ENCODE measurements at regions not wholly inside any gene's neighbourhood (a gene's known extent, or its start where the extent isn't known, plus 50 kb on each side); places are given as distances from the start of the nearest gene placed in this dataset.
A peak's percentile ranks its signal among the peaks of the same experiment; 100 is the strongest.

GRCh38 chr18:39913672-39914366 lies 2041.2 kb upstream of the PIK3C3 start:
- DNase-seq: no peak

GRCh38 chr18:39911716-39912115 lies 2043.3 kb upstream of the PIK3C3 start:
- no peak for DNase-seq

DNA sequence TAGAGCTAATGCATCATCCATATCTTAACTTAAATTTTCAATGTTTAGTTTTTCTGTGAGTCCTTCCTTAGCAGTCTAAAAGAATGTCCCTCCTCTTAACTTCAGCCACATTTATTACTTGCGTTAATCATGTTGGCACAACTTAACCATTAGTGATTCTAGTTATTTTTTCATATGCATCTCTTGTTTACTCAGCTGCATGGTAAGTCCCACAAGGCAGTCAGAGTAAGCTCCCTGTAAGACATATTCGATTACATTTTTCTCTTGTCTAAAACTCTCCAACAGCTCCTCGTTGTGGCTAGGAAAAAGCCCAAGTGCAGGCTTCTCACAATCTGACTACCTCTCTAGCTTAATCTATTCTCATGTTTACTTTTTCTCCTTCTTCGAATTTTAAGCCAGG lies 2045.3 kb upstream of the PIK3C3 start:
- no peak for DNase-seq

- no peak for DNase-seq
Observed at GRCh38 chr18:39886136-39886535, 2068.9 kb upstream of the PIK3C3 start.

DNA sequence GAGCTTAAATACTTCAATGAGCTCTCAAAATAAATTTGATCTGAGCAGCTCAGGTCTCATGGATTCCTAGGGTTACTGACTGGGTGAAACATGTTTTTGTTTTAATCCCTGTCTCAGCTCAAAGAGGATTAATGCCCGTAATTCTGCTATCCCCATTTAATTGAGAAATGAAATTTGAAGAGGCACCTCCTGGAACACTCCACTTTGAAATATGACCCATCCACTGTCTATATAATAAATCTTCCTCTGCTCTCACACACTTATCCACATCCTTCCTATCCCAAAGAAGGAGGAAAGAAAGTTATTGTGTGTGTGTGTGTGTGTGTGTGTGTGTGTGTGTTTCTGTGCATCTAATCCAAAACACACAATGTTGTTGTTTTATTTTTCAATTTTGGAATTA lies 2082.4 kb upstream of the PIK3C3 start:
- DNase-seq: no peak

GRCh38 chr18:39871961-39872360 lies 2083.1 kb upstream of the PIK3C3 start:
- no peak for DNase-seq

- no peak for DNase-seq
Observed at GRCh38 chr18:39870591-39870990, 2084.4 kb upstream of the PIK3C3 start.

DNA sequence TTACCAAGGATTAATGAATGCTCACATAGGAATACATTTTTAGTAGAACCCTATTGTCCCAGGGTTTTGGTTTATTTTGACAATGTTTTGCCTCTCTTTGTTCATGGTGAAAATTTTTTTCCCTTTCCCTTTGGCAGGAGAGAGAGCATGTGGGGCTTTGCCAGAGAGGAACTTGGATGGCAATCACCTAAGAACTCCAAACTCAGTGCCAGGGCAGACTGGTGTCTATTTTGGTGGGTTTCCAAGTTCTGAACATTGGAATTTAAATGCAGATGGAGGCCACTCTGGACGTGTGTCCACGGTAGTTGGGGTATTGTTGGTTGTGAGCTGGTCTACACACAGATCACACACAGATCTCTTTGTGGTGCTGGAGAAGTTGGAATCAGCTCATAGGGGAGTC lies 2091.1 kb upstream of the PIK3C3 start:
- no peak for DNase-seq

GRCh38 chr18:39862341-39862740 lies 2092.7 kb upstream of the PIK3C3 start:
- no peak for DNase-seq

DNA sequence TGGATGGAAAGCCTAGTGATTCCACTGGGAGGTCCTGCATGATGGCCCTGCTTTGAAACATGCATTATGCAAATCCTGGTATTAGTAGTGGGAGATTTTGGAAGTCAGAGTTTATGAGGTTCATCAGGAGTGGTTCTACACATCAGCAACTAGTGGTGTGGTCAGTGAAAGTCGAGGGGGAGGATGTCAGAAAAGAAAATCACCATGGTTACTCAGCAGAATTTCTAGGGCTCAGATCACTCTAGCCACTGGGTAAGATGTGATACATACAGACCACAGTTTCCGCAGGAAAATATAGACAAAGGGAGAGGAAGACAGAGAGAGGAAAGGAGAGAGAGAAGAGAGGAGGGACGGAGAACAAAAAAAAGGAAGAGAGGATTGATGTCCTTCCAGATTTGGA lies 2100.7 kb upstream of the PIK3C3 start:
- no peak for DNase-seq

DNA sequence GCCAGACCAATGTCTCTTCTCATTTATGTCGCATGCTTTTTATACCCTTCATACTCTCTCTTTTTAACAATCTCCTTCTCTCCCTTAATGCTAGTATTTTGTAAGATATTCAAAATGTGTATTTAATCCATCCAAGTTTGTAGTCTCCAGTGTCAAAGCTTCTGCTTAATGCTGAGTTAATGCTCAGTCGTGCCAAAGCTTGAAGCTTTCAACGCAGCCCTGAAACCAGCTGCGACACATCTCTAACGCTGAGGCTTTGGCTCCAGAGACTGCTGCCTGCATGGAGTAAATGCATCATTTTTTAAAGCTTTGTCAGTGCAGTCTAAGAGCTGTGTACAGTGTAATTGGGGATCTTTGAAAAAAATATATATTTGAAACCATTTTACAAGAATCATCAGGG lies 2108.8 kb upstream of the PIK3C3 start:
- DNase-seq: no peak

- DNase-seq: no peak
Observed at GRCh38 chr18:39845631-39846030, 2109.4 kb upstream of the PIK3C3 start.

DNA sequence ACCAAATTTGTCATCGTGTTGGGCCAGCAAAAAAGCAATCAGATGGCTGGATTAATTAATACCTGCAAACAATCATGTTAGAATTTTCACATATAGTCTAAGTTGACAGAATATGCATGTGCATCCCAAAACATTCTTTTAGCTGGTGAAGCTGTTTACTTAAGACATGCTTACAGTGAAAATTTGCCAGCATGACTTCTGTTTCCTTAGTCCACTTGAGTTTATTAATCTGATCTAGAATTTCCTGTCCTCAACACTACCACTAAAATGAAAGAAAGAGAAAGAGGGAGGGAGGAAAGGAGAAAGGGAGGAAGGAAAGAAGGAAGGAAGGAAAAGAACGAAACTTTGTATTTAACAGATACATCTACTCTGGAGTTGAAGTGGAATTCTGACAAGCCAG lies 2109.9 kb upstream of the PIK3C3 start:
- no peak for DNase-seq

DNA sequence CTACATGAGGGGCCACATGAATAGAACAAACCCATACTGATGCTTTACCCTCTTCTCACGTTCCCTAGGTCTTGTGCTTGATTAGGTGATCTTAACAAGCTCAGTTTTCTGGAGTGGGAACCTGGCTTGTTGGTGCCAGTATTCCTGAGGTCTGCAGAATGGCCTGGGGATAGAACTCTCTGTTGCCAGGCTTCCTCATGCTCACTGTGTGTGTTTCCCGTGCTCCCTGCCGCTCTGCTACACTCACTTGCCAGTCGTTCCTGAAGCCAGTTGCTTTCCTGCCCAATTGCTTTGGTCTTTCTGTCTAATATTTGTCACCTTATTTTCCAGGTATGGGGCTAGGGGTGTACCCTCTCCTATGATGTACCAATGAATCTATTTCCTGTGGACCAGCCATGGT lies 2111.5 kb upstream of the PIK3C3 start:
- DNase-seq: no peak

GRCh38 chr18:39842366-39842914 lies 2112.6 kb upstream of the PIK3C3 start:
- no peak for DNase-seq

GRCh38 chr18:39841482-39842365 lies 2113.3 kb upstream of the PIK3C3 start:
- DNase-seq: peak; percentile 0

- DNase-seq: no peak
Observed at GRCh38 chr18:39840856-39841481, 2114.1 kb upstream of the PIK3C3 start.

GRCh38 chr18:39840406-39840805 lies 2114.6 kb upstream of the PIK3C3 start:
- DNase-seq: no peak

DNA sequence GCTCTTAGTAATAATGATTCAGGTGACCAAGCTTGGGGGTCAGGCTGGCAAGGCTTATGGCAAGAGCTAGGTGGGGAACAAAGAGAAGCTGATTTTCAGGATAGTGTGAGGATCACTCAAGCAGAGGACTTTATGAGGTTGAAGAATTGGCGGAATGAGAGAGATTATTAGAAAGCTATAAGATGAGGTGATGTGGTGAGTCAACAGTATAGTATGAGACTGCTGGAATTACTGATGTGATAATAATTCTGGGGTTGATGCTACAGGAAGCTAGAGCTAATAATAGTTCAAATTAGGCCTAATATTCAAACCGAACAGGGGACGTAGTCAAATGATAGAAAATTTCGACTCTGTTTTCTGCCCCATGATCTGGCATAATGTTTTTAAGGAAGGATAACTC lies 2115.3 kb upstream of the PIK3C3 start:
- no peak for DNase-seq

GRCh38 chr18:39838831-39839230 lies 2116.2 kb upstream of the PIK3C3 start:
- DNase-seq: no peak

DNA sequence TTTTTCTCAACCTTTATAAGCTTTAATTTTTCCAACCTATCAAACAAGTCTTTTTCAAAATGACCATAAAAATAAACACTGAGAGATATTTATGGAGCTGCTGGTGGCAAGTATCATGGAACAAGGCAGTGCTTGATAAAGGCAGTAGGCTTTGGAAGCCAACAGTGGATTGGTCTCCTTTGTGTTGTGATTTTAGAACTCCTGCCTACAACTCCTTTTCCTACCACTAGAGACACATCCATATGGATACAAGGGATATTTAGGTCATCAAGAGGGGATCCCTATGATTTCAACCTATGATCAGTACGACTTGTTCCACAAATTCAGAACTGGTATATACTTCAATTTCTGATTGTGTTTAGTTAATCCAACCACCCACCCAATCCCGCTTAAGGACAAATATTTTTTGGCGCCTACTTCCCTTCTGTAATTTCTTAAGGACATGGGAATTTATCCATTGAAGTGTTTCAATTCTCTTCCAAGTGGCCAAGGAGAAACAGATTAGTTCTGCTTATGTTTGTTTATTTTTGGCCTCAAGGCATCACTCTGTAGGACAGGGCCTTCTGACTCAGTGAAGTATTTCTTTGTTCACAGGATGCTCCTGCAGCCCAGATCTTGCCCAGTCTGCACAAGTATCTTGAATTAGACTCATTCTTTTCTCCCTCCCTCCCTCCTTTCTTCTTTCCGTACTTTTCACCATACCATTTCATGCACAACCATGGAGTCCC lies 2119.6 kb upstream of the PIK3C3 start:
- no peak for DNase-seq

DNA sequence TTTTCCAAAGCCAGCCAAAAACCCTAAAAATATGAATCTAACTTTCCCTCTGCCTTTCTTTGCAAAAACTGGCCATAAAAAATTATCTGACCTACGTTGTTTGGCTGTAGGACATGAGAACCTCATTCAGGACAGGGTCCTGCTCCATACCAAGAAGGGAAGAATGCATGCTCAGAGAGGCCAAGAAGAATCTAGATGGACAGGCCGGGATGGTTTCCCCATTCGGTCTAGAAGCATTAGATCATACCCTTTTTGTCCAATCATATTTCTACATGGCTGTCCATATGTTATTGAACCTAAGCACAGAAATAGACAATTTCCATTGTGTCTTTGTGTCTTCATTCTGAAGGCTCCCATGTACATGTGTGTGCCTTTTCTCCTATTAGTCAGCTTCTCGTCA lies 2120.4 kb upstream of the PIK3C3 start:
- no peak for DNase-seq
